HG03175 (cell line): ENCODE measurements at regions not wholly inside any gene's neighbourhood (a gene's known extent, or its start where the extent isn't known, plus 50 kb on each side); places are given as distances from the start of the nearest gene placed in this dataset.
"Not testable (repeated sequence)": the region's sequence is repeated elsewhere in the genome, so short reads cannot be mapped to it uniquely, and the experiment has no call there.

Experiments
- ATAC-seq: cut with Tn5 transposase; IDR thresholded peaks from one replicate; pipeline ENCODE4 v1.9.1; 2021; ENCODE audit warnings: mild to moderate bottlenecking, moderate library complexity; ENCODE audit not compliant: unreplicated experiment

DNA sequence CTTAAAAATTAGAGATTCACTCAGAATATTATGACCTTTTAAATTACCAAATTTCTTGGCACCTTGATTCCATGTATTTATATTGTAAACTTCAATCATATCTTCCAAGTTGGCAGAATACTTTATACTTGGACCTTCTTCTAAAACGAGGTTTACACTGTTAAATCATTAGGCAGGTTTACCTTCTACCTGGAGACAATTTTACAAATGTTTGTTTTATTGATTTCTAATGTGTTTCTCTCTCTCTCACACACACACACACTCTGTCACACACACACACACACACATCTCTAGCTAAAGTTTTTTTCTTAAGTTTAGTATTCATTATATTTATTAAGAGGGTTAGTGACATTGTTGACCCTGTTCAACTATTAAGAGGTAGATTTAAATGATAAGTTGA, 1155.6 kb downstream of the NSUN3 start:
- ATAC-seq, result no peak

DNA sequence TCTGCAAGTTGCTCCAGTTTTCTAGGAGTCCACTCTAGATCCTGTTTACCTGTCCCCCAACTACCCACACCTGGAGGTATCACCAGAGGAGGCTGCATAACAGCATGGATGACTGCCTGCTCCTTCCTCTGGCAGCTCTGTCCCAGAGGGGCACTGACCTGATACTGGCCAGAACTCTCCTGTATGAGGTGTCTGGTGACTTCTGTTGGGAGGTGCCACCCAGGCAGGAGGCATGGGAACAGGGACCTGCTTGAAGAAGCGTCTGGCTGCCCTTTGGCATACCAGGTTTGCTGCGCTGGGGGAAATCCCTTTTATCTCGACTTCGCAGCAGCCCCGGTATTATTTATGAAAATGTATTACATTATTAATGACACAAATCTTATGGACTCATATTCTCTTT, 1163.6 kb downstream of the NSUN3 start:
- ATAC-seq, result no peak

GRCh38 chr3:95227092-95227491, 1164.2 kb downstream of the NSUN3 start:
- ATAC-seq, result no peak

GRCh38 chr3:95228416-95228815, 1165.6 kb downstream of the NSUN3 start:
- no peak for ATAC-seq

DNA sequence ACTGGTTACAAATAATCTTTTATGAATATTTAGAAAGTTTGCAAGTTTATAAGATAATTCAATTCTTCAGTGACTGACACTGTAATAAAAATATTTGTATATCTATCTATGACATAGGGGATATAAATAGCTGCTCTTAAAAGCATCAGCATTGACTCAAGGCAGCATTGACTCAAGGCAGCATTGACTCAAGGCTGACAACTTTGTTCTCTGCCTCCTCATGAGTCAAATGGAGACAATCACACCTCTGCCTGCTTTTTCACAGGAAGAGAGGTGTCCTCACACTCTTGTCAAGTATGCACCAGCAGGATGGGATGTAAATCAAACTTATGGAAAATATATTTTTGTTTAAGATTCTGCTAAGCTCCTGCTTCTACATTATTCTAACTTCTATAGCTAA, 1173.1 kb downstream of the NSUN3 start:
- no peak for ATAC-seq

DNA sequence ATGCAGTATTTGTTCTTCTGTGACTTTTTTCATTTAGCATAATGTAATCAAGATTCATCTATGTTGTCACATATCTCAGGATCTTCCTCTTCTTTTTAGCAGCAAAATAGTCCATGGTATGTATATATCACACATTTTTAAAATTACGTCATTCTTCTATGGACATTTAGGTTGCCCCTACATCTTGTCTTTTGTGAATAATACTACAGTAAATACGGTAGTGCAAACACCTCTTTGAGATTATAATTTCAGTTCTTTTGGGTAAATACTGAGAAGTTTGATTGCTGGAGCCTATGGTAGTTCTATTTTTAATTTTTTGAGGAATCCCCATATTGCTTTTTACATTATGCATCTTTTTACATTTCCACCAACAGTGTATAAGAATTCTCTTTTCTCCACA, 1174.9 kb downstream of the NSUN3 start:
- no peak for ATAC-seq

- ATAC-seq, result no peak
Measured at GRCh38 chr3:95240395-95240794, 1177.5 kb downstream of the NSUN3 start.

DNA sequence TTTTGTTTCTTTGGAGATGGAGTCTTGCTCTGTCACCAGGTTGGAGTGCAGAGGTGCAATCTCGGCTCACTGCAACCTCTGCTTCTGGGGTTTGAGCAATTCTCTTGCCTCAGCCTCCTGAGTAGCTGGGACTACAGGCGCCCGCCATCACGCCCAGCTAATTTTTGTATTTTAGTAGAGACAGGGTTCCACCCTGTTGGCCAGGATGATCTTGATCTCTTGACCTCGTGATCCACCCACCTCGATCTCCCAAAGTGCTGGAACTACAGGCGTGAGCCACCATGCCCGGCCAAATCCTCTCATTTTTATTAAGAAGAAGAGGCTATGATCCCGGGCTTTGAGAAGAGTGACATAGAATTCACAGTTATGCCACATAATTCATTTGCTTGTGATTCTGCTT, 1178.4 kb downstream of the NSUN3 start:
- not testable (repeated sequence) for ATAC-seq

- no peak for ATAC-seq
Measured at GRCh38 chr3:95246413-95246812, 1183.6 kb downstream of the NSUN3 start.

DNA sequence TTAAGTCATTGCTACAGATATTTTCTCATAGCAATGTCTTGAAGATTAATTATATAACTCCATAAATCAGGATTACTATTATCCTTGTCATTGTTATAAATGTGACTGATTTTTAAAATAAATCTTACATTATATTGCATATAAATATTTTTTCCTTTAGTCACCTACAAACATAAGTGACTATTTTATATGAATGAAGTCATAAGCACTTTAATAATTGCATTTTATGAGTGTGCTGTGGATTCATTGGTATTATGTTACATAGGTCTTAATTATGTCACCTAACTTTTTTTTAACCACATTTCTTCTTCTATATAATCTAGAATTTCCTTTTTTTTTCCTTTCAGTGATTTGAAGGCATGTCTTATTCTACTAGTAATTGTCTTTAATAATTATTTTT, 1191.2 kb downstream of the NSUN3 start:
- no peak for ATAC-seq

- no peak for ATAC-seq
Measured at GRCh38 chr3:95254758-95255157, 1191.9 kb downstream of the NSUN3 start.

- ATAC-seq, result no peak
Measured at GRCh38 chr3:95265129-95265528, 1202.3 kb downstream of the NSUN3 start.

DNA sequence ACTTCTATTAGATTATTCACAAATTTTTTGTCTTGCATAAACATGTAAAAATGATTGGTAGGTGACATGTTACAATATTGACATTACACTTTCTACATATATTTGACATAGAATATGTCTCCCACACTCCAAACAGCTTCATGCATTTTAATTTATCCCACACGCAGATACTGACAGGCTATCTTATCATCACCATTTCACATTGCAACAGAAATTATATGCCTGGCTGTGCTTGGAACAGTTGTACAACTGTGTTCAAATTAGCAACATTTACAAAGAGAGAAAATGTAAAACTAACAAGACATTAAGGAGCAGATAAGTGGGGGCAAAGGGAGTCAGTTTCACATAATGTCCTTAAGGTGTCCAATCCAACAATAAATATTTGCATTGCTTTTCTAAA, 1208.5 kb downstream of the NSUN3 start:
- ATAC-seq, result no peak

- no peak for ATAC-seq
Measured at GRCh38 chr3:95272166-95272565, 1209.3 kb downstream of the NSUN3 start.

- no peak for ATAC-seq
Measured at GRCh38 chr3:95272781-95273180, 1209.9 kb downstream of the NSUN3 start.

DNA sequence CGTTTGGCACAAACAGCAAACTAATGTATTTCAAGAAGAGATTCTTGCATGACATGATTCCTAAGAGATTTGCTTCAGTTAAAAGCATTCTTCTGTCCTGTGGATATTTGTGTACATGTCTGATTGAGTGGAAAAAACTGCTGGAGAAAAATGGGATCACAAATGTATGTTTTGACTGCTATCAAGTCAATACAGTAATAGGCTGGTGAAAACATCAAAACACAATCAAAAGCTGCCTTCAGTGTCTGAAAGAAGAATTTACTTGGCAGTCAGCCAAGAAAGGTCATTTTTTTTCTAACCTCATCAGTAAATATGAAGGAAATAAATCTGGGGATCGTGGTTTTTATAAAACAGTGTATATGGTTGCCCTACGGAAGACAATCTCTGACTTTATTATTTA, 1214.8 kb downstream of the NSUN3 start:
- ATAC-seq, result no peak

DNA sequence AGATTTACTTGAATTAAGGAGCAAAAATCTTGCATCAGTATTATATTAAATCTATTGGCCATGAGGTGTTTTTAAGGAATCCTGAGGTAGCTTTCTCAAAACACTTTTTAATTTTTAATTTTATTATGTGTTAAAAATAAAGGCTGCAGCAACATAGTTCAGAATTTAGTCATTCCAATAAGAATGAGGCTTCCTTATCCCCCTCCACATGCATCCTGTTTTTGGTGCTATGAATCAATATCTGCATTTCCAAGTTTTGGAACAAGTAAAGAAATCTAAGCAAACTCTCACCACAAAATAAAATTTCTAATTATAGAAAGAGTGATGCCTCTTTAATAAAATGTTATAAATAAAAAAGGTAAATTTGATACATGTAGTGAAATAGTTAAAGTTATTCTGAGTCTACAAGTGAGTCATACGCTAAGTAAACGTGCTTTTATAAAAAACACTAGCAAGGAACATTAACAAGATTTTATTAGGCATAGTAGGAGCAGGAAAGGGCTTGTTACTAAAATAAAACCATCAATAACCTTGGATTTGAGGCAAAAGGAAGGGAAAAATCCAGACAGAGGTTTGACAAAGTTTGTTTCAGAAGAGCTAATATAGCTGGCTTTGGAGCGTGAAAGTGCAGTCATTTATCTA, 1218.0 kb downstream of the NSUN3 start:
- ATAC-seq, result no peak

GRCh38 chr3:95289295-95289694, 1226.4 kb downstream of the NSUN3 start:
- no peak for ATAC-seq

GRCh38 chr3:95297581-95297980, 1234.7 kb downstream of the NSUN3 start:
- no peak for ATAC-seq

DNA sequence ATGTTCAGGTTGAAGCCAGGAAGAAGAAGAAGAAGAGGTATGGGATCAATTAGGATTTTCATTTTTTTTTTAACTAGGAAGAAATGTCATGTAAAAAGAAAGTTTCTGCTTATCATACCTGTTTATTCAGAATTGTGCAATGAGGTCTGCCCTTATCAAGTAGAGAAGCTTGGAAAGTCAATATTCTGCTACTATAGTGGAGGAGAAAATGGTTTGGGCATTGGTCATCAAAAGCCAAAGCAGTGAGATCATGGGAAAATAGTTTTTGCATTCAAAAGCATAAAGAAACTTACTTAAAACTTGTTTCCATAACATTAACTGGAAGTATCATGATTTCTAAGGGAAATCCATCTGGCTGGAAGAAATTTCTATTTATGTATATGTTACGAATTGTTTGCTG, 1239.2 kb downstream of the NSUN3 start:
- no peak for ATAC-seq

GRCh38 chr3:95310560-95310959, 1247.7 kb downstream of the NSUN3 start:
- ATAC-seq, result no peak

DNA sequence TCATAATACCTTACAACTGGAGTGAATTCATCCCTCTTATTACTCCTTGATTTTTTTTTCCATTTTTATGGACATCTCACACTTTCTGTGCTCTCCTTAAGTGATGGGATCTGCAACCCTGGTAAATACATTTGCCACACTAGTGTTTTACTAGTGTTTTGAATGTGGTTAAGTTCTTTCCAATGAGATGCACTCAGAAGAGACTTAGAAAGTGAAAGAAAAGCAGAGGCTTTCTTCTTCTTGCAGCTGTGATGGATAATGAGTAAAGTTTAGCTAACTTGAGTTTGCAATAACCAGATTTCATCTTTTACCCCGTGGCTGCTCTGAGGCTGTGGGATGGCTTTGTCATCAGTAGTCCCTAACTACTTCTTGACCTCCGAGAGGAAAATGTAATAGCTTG, 1248.4 kb downstream of the NSUN3 start:
- peak; percentile 61 for ATAC-seq

DNA sequence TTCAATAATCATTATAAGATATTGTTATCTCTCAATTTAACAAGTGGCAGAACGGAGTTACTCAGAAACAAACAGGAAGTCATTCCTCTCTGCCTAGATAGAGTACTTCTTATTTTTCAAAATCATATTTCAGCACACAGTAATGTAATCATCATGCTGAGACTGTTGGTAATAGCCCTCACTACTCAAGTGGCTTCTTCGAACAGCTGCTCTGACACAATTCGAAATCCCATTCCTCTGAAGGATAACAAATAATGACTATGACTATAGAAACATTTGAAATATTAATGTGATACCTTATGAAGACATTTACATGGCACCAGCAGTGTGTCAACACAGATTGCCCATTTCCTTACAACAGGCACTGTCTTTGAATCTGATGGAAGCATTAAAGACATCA, 1249.8 kb downstream of the NSUN3 start:
- no peak for ATAC-seq
